ENCODE measurements at regions not wholly inside any gene's neighbourhood (a gene's known extent, or its start where the extent isn't known, plus 50 kb on each side); places are given as distances from the start of the nearest gene placed in this dataset.

GRCh38 chr13:99658261-99658991 lies 157.2 kb downstream of the TM9SF2 start:
- WGBS (ENCODE audit: insufficient coverage): 1% methylated on average over 9 of the region's 26 CpGs
- H3K27ac Mint-ChIP-seq: no peak overlapping the region
- Histone ChIP-seq H3K79me2 (ENCODE audit: insufficient read depth, low read length) (no peaks in the 10 kb centered on the region), H4K20me1 (ENCODE audit: insufficient read depth, low read length) (no peaks in the 10 kb centered on the region), H3K27me3 (ENCODE audit: control insufficient read depth in 2 of 2, insufficient read depth in 2 of 2, low read length in 2 of 2) (peaks cover 38 to 61% of the 10 kb centered on the region in 2 donors), H2AFZ (ENCODE audit: insufficient read depth, low read depth, low read length, poor library complexity, severe bottlenecking) (peak overlapping the region; percentile 58), H3K27ac (ENCODE audit: low read depth in 1 of 2, low read length in 2 of 2) (no peak overlapping the region), H3K4me2 (replicated peaks; ENCODE audit: extremely low read depth, low read length, poor library complexity, severe bottlenecking) (peak overlapping the region; percentile 74), H3K36me3 (replicated peaks in 1 of 2; ENCODE audit: control insufficient read depth in 1 of 2, insufficient read depth in 2 of 2, low read length in 2 of 2) (no peaks in the 10 kb centered on the region), H3K4me3 (replicated peaks in 1 of 3; ENCODE audit: low read depth in 2 of 3, low read length in 3 of 3) (peak overlapping the region in 2 of 3 experiments; percentile 29 to 69), H3K9me3 (replicated peaks in 1 of 2; ENCODE audit: control insufficient read depth in 1 of 2, insufficient read depth in 1 of 2, low read length in 2 of 2) (no peaks in the 10 kb centered on the region), H3K9ac (ENCODE audit: insufficient read depth, low read length, poor library complexity, severe bottlenecking) (peak overlapping the region; percentile 38), H3K4me1 (ENCODE audit: control insufficient read depth in 1 of 2, insufficient read depth in 2 of 2, low read length in 2 of 2) (peaks cover 9 to 12% of the 10 kb centered on the region in 2 donors)
- no peak for TF ChIP-seq CTCF (IDR thresholded peaks at IDR 0.05)
- no peak for DNase-seq
- H3K9me3 Mint-ChIP-seq: peaks cover 0 to 2% (median 0%) of the 10 kb centered on the region in 7 donors
- peak overlapping the region; percentile 71 to 85 for H3K4me3 Mint-ChIP-seq
- no peaks in the 10 kb centered on the region for H3K36me3 Mint-ChIP-seq
- intact Hi-C loops (cut with micrococcal nuclease): loop anchor here (10.0 kb wide), 3 partner anchors 856 to 886 kb away; no protein-coding TSS in a partner anchor
- peaks cover 47 to 55% (median 52%) of the 10 kb centered on the region in 3 donors for H3K27me3 Mint-ChIP-seq (ENCODE audit: low read depth in 3 of 3)
- H3K4me1 Mint-ChIP-seq: peaks cover 20% of the 10 kb centered on the region

- DNase-seq: no peak
- H3K4me1 Mint-ChIP-seq: peaks cover 20% of the 10 kb centered on the region
- H3K9me3 ChIP-seq (replicated peaks in 1 of 2; ENCODE audit: control insufficient read depth in 1 of 2, insufficient read depth in 1 of 2, low read length in 2 of 2): no peaks in the 10 kb centered on the region
- no peak for TF ChIP-seq CTCF (IDR thresholded peaks at IDR 0.05)
- peaks cover 38 to 57% of the 10 kb centered on the region in 2 donors for H3K27me3 ChIP-seq (ENCODE audit: control insufficient read depth in 2 of 2, insufficient read depth in 2 of 2, low read length in 2 of 2)
- peak overlapping the region in 2 of 3 experiments; percentile 29 to 69 for H3K4me3 ChIP-seq (replicated peaks in 1 of 3; ENCODE audit: low read depth in 2 of 3, low read length in 3 of 3)
- 2% methylated on average over 28 of the region's 29 CpGs for WGBS (ENCODE audit: insufficient coverage)
- no peak overlapping the region for H3K27ac ChIP-seq (ENCODE audit: low read depth in 1 of 2, low read length in 2 of 2)
- H2AFZ ChIP-seq (ENCODE audit: insufficient read depth, low read depth, low read length, poor library complexity, severe bottlenecking): peak overlapping the region; percentile 58
- no peaks in the 10 kb centered on the region for H3K36me3 ChIP-seq (replicated peaks in 1 of 2; ENCODE audit: control insufficient read depth in 1 of 2, insufficient read depth in 2 of 2, low read length in 2 of 2)
- H3K4me3 Mint-ChIP-seq: peak overlapping the region; percentile 71 to 85
- peaks cover 0 to 2% (median 0%) of the 10 kb centered on the region in 7 donors for H3K9me3 Mint-ChIP-seq
- no peaks in the 10 kb centered on the region for H4K20me1 ChIP-seq (ENCODE audit: insufficient read depth, low read length)
- no peak overlapping the region for H3K27ac Mint-ChIP-seq
- peak overlapping the region; percentile 38 for H3K9ac ChIP-seq (ENCODE audit: insufficient read depth, low read length, poor library complexity, severe bottlenecking)
- no peaks in the 10 kb centered on the region for H3K36me3 Mint-ChIP-seq
- peaks cover 9 to 12% of the 10 kb centered on the region in 2 donors for H3K4me1 ChIP-seq (ENCODE audit: control insufficient read depth in 1 of 2, insufficient read depth in 2 of 2, low read length in 2 of 2)
- peak overlapping the region; percentile 74 for H3K4me2 ChIP-seq (replicated peaks; ENCODE audit: extremely low read depth, low read length, poor library complexity, severe bottlenecking)
- H3K27me3 Mint-ChIP-seq (ENCODE audit: low read depth in 3 of 3): peaks cover 43 to 53% (median 52%) of the 10 kb centered on the region in 3 donors
- intact Hi-C loops (cut with micrococcal nuclease): loop anchor here (10.0 kb wide), 3 partner anchors 857 to 887 kb away; no protein-coding TSS in a partner anchor
- H3K79me2 ChIP-seq (ENCODE audit: insufficient read depth, low read length): no peaks in the 10 kb centered on the region
Observed at GRCh38 chr13:99657848-99658260, 156.6 kb downstream of the TM9SF2 start.
